Liver (tissue), 3 donors: ENCODE measurements at regions not wholly inside any gene's neighbourhood (a gene's known extent, or its start where the extent isn't known, plus 50 kb on each side); places are given as distances from the start of the nearest gene placed in this dataset.

Source experiments
- ATF3 ChIP-seq: IDR thresholded peaks from 2 replicates; pipeline ENCODE4 v1.6.1; 2016; ENCODE audit warnings: antibody characterized with exemption
- EGR1 ChIP-seq, 2 donors: IDR thresholded peaks; 2 replicates each; pipeline ENCODE4 v1.6.1; 2016 to 2018; ENCODE audit warnings: antibody characterized with exemption in 2 of 2, low read depth in 2 of 2
- GABPA ChIP-seq, 2 donors: IDR thresholded peaks in 1 of 2; conservative IDR thresholded peaks in 1 of 2; 2 replicates each; pipeline ENCODE4 v1.6.1; 2016; ENCODE audit warnings: antibody characterized with exemption in 2 of 2, mild to moderate bottlenecking in 1 of 2, moderate library complexity in 1 of 2
- JUND ChIP-seq, 2 donors: IDR thresholded peaks; 2 replicates each; pipeline ENCODE4 v1.6.1; 2016; ENCODE audit warnings: antibody characterized with exemption in 2 of 2
- MAX ChIP-seq: IDR thresholded peaks from 2 replicates; pipeline ENCODE4 v1.6.1; 2016; ENCODE audit warnings: antibody characterized with exemption
- REST ChIP-seq: IDR thresholded peaks from 2 replicates; pipeline ENCODE4 v1.6.1; 2016; ENCODE audit warnings: antibody characterized with exemption, mild to moderate bottlenecking
- SP1 ChIP-seq: IDR thresholded peaks from 2 replicates; pipeline ENCODE4 v1.6.1; 2018; ENCODE audit warnings: antibody characterized with exemption, mild to moderate bottlenecking
- TAF1 ChIP-seq: conservative IDR thresholded peaks from 2 replicates; pipeline ENCODE4 v1.6.1; 2016; ENCODE audit warnings: antibody characterized with exemption, mild to moderate bottlenecking
- YY1 ChIP-seq: IDR thresholded peaks from 2 replicates; pipeline ENCODE4 v1.6.1; 2016; ENCODE audit warnings: antibody characterized with exemption, mild to moderate bottlenecking
- TF ChIP-seq, protein P1 (sequence below): fragments of 150-350 bp; IDR thresholded peaks from 2 replicates; pipeline ENCODE4 v1.5.1; 2017; ENCODE audit warnings: improper control_type of control experiment, low read depth, low read length; ENCODE audit not compliant: missing input control
- TF ChIP-seq, protein P2 (sequence below): IDR thresholded peaks from 2 replicates; pipeline ENCODE4 v1.6.1; 2016; ENCODE audit warnings: antibody characterized with exemption
- donor health status: healthy.
- donor health status: healthy.

- no peak for TF ChIP-seq SP1
- TF ChIP-seq REST = no peak
- TF ChIP-seq, protein P1, sequence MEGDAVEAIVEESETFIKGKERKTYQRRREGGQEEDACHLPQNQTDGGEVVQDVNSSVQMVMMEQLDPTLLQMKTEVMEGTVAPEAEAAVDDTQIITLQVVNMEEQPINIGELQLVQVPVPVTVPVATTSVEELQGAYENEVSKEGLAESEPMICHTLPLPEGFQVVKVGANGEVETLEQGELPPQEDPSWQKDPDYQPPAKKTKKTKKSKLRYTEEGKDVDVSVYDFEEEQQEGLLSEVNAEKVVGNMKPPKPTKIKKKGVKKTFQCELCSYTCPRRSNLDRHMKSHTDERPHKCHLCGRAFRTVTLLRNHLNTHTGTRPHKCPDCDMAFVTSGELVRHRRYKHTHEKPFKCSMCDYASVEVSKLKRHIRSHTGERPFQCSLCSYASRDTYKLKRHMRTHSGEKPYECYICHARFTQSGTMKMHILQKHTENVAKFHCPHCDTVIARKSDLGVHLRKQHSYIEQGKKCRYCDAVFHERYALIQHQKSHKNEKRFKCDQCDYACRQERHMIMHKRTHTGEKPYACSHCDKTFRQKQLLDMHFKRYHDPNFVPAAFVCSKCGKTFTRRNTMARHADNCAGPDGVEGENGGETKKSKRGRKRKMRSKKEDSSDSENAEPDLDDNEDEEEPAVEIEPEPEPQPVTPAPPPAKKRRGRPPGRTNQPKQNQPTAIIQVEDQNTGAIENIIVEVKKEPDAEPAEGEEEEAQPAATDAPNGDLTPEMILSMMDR = no peak
- no peak for TF ChIP-seq JUND (IDR thresholded peaks at IDR 0.05)
- TF ChIP-seq ATF3 = no peak
- TF ChIP-seq EGR1 (IDR thresholded peaks at IDR 0.05; ENCODE audit: low read depth in 2 of 2) = no peak
- TF ChIP-seq GABPA (IDR thresholded peaks at IDR 0.05 in 1 of 2, conservative IDR thresholded peaks at IDR 0.05 in 1 of 2) = no peak
- TF ChIP-seq, protein P2, sequence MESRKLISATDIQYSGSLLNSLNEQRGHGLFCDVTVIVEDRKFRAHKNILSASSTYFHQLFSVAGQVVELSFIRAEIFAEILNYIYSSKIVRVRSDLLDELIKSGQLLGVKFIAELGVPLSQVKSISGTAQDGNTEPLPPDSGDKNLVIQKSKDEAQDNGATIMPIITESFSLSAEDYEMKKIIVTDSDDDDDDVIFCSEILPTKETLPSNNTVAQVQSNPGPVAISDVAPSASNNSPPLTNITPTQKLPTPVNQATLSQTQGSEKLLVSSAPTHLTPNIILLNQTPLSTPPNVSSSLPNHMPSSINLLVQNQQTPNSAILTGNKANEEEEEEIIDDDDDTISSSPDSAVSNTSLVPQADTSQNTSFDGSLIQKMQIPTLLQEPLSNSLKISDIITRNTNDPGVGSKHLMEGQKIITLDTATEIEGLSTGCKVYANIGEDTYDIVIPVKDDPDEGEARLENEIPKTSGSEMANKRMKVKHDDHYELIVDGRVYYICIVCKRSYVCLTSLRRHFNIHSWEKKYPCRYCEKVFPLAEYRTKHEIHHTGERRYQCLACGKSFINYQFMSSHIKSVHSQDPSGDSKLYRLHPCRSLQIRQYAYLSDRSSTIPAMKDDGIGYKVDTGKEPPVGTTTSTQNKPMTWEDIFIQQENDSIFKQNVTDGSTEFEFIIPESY = no peak
- no peak for TF ChIP-seq MAX
- TF ChIP-seq TAF1 = no peak
- no peak for TF ChIP-seq YY1
Observed at GRCh38 chr6:53727748-53728147, 62.2 kb upstream of the KLHL31 start.
